ENCODE measurements at regions not wholly inside any gene's neighbourhood (a gene's known extent, or its start where the extent isn't known, plus 50 kb on each side); places are given as distances from the start of the nearest gene placed in this dataset.
"Not testable (repeated sequence)": the region's sequence is repeated elsewhere in the genome, so short reads cannot be mapped to it uniquely, and the experiment has no call there.

DNA sequence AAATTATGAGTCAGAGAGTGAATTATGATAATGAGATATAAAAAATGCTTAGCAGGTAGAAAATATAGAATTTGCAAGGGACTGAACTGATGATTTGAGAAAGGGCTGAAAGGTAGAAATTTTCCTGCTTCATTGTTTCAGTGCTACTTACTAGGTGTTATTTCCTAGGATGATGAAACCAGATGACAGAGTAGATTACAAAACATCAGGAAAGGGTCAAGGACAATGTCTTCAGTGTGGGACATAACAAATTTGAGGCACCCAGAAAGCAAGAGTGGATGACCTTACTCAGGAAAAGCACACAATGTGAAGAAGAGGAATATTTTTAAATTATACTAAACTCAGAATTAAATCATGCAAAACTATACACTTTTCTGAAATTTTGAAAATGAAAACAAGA is 102.1 kb downstream of the SHCBP1 start:
- TF ChIP-seq, protein P1, sequence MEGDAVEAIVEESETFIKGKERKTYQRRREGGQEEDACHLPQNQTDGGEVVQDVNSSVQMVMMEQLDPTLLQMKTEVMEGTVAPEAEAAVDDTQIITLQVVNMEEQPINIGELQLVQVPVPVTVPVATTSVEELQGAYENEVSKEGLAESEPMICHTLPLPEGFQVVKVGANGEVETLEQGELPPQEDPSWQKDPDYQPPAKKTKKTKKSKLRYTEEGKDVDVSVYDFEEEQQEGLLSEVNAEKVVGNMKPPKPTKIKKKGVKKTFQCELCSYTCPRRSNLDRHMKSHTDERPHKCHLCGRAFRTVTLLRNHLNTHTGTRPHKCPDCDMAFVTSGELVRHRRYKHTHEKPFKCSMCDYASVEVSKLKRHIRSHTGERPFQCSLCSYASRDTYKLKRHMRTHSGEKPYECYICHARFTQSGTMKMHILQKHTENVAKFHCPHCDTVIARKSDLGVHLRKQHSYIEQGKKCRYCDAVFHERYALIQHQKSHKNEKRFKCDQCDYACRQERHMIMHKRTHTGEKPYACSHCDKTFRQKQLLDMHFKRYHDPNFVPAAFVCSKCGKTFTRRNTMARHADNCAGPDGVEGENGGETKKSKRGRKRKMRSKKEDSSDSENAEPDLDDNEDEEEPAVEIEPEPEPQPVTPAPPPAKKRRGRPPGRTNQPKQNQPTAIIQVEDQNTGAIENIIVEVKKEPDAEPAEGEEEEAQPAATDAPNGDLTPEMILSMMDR (IDR thresholded peaks at IDR 0.05), result no peak
- Mint-ChIP-seq H3K27ac (ENCODE audit: unreplicated experiment) (no peak overlapping the region), H3K27me3 (ENCODE audit: low read depth) (no peaks in the 10 kb centered on the region), H3K4me1 (ENCODE audit: low read depth) (no peaks in the 10 kb centered on the region), H3K4me3 (ENCODE audit: unreplicated experiment) (no peak overlapping the region), H3K36me3 (ENCODE audit: low read depth) (no peaks in the 10 kb centered on the region), H3K9me3 (ENCODE audit: low read depth) (peaks cover 18% of the 10 kb centered on the region)
- DNase-seq (ENCODE audit: low spot score), result no peak

DNA sequence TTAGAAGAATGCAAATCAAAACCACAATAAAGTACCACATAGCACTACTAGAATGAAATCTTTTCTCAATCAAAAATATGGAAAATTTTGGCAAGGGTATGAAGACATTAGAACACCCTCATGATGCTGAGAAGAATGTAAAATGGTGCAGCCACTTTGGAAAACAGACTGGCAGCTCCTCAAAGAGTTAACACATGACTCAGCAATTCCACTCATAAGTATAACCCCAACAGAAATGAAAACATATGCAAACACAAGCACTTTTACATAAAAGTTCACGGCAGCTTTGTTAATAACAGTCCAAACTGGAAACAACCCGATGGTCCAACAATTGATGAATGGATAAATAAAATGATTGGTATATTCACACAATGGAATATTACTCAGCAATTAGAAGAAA is 124.5 kb downstream of the SHCBP1 start:
- no peak overlapping the region for H3K4me3 Mint-ChIP-seq (ENCODE audit: unreplicated experiment)
- H3K4me1 Mint-ChIP-seq (ENCODE audit: low read depth), result no peaks in the 10 kb centered on the region
- no peak overlapping the region for H3K27ac Mint-ChIP-seq (ENCODE audit: unreplicated experiment)
- DNase-seq (ENCODE audit: low spot score), result no peak
- H3K36me3 Mint-ChIP-seq (ENCODE audit: low read depth), result no peaks in the 10 kb centered on the region
- TF ChIP-seq, protein P1 (IDR thresholded peaks at IDR 0.05), result no peak
- H3K27me3 Mint-ChIP-seq (ENCODE audit: low read depth), result peaks cover 2% of the 10 kb centered on the region
- peaks cover 9% of the 10 kb centered on the region for H3K9me3 Mint-ChIP-seq (ENCODE audit: low read depth)

DNA sequence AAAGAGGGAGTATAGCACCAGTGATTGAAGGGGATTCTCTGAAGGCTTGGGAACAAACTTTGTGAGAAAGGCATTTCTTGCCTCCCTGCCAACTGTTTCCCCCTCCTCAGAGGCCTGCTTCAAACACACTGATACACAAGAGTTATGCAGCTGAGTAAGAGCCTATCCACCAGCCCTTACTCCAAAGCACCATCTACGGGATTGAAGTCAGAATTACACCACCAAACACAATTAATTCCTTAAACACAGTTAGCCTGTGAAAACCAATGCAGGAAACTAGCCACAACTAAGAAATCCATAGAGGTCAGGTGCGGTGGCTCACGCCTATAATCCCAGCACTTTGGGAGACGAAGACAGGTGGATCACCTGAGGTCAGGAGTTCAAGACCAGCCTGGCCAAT is 138.3 kb downstream of the SHCBP1 start:
- Mint-ChIP-seq H3K4me1 (ENCODE audit: low read depth) (no peaks in the 10 kb centered on the region), H3K27me3 (ENCODE audit: low read depth) (no peaks in the 10 kb centered on the region), H3K4me3 (ENCODE audit: unreplicated experiment) (no peak overlapping the region), H3K27ac (ENCODE audit: unreplicated experiment) (no peak overlapping the region), H3K36me3 (ENCODE audit: low read depth) (no peaks in the 10 kb centered on the region), H3K9me3 (ENCODE audit: low read depth) (peaks cover 47% of the 10 kb centered on the region)
- TF ChIP-seq, protein P1 (IDR thresholded peaks at IDR 0.05), result no peak
- DNase-seq (ENCODE audit: low spot score), result no peak

DNA sequence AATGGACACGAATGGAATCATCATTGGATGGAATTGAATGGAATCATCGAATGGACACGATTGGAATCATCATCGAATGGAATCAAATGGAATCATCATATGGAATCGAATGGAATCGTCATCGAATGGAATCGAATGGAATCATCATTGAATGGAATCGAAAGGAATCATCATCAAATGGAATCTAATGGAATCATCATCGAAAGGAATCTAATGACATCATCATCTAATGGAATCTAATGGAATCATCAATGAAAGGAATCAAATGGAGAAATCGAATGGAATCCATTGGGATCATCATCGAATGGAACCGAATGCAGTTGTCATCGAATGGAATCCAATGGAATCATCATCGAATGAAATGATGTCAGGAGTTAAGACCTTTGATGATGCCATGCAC is 154.9 kb downstream of the SHCBP1 start:
- DNase-seq (ENCODE audit: low spot score), result no peak
- Mint-ChIP-seq H3K27me3 (ENCODE audit: low read depth) (no peaks in the 10 kb centered on the region), H3K36me3 (ENCODE audit: low read depth) (no peaks in the 10 kb centered on the region), H3K27ac (ENCODE audit: unreplicated experiment) (no peak overlapping the region), H3K4me1 (ENCODE audit: low read depth) (no peaks in the 10 kb centered on the region), H3K4me3 (ENCODE audit: unreplicated experiment) (no peak overlapping the region), H3K9me3 (ENCODE audit: low read depth) (peaks cover 65% of the 10 kb centered on the region)
- TF ChIP-seq, protein P1 (IDR thresholded peaks at IDR 0.05), result no peak

DNA sequence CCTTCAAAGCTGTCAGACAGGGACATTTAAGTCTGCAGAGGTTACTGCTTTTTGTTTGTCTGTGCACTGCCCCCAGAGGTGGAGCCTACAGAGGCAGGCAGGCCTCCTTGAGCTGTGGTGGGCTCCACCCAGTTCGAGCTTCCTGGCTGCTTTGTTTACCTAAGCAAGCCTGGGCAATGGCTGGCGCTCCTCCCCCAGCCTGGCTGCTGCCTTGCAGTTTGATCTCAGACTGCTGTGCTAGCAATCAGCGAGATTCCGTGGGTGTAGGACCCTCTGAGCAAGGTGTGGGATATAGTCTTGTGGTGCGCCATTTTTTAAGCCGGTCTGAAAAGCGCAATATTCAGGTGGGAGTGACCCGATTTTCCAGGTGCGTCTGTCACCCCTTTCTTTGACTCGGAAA is 166.4 kb downstream of the SHCBP1 start:
- DNase-seq (ENCODE audit: low spot score); H3K4me3 Mint-ChIP-seq (ENCODE audit: unreplicated experiment); H3K36me3 Mint-ChIP-seq (ENCODE audit: low read depth); H3K27me3 Mint-ChIP-seq (ENCODE audit: low read depth); H3K27ac Mint-ChIP-seq (ENCODE audit: unreplicated experiment); H3K4me1 Mint-ChIP-seq (ENCODE audit: low read depth): not testable (repeated sequence)
- H3K9me3 Mint-ChIP-seq (ENCODE audit: low read depth), result peaks cover 14% of the 10 kb centered on the region
